ENCODE measurements at regions not wholly inside any gene's neighbourhood (a gene's known extent, or its start where the extent isn't known, plus 50 kb on each side); places are given as distances from the start of the nearest gene placed in this dataset.

DNA sequence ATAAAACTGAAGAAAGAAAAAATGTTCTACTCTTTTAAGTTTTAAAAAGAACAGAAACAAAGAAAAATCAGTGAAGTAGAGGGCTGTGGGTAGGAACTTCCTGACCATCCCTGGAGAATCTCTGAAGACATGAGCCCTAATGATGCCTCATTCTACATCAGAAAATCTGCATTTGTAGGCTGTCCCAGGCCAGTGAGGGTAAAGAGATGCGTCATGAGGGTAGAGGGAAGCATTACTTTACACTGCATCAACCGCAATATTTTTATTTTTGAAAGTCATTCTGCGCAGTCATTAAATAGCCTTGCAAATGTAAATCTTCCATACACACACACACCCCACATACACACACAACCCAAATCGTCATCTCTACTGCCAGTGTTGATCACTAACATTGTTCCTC, 82.1 kb upstream of the CABCOCO1 start:
- TF ChIP-seq ZNF274 (IDR thresholded peaks at IDR 0.05; ENCODE audit: low read depth, low read length): no peak
- TF ChIP-seq YY1 (IDR thresholded peaks at IDR 0.05; ENCODE audit: insufficient read depth, insufficient read length): no peak

Data from NT2/D1 (cell line).